Osteoblast (primary cell): ENCODE measurements at regions not wholly inside any gene's neighbourhood (a gene's known extent, or its start where the extent isn't known, plus 50 kb on each side); places are given as distances from the start of the nearest gene placed in this dataset.
A peak's percentile ranks its signal among the peaks of the same experiment; 100 is the strongest.

ENCODE experiments used
- DNase-seq: peaks from one replicate; pipeline ENCODE4 v3.0.0; 2011; ENCODE audit warnings: low spot score, mixed read lengths; ENCODE audit not compliant: insufficient read length; ENCODE audit errors: missing footprints
- H2AFZ ChIP-seq: 2 replicates; pipeline ENCODE4 v1.6.0; 2011; ENCODE audit warnings: mild to moderate bottlenecking, low read length
- H3K27ac ChIP-seq: 2 replicates; pipeline ENCODE4 v1.5.1; 2011; ENCODE audit warnings: mild to moderate bottlenecking, low read depth, low read length, moderate library complexity
- H3K27me3 ChIP-seq: 2 replicates; pipeline ENCODE4 v1.6.0; 2012; ENCODE audit warnings: mild to moderate bottlenecking, control low read depth, inconsistent platforms, low read length, moderate library complexity; ENCODE audit not compliant: insufficient read depth
- H3K36me3 ChIP-seq: 2 replicates; pipeline ENCODE4 v1.5.1; 2011; ENCODE audit warnings: mild to moderate bottlenecking, low read length, control low read depth, moderate library complexity; ENCODE audit not compliant: insufficient read depth
- H3K4me1 ChIP-seq: 2 replicates; pipeline ENCODE4 v1.5.1; 2011; ENCODE audit warnings: mild to moderate bottlenecking, low read length, control low read depth, moderate library complexity; ENCODE audit not compliant: insufficient read depth
- H3K4me2 ChIP-seq: 2 replicates; pipeline ENCODE4 v1.6.0; 2011; ENCODE audit warnings: mild to moderate bottlenecking, low read length; ENCODE audit not compliant: insufficient read depth
- H3K4me3 ChIP-seq: fragments of 200-600 bp; sonication (generic); 3 replicates; pipeline ENCODE4 v1.5.1; 2012; ENCODE audit warnings: mild to moderate bottlenecking, low read length, inconsistent platforms; ENCODE audit not compliant: insufficient read depth
- H3K79me2 ChIP-seq: 2 replicates; pipeline ENCODE4 v1.6.0; 2012; ENCODE audit warnings: mild to moderate bottlenecking, low read length, control low read depth, inconsistent platforms; ENCODE audit not compliant: insufficient read depth
- H3K9me3 ChIP-seq: 2 replicates; pipeline ENCODE4 v1.5.1; 2011; ENCODE audit warnings: low read depth, low read length, control low read depth
- H4K20me1 ChIP-seq: 2 replicates; pipeline ENCODE4 v1.6.0; 2012; ENCODE audit warnings: mild to moderate bottlenecking, low read length, control low read depth; ENCODE audit not compliant: insufficient read depth
- TF ChIP-seq, protein P1 (sequence below): IDR thresholded peaks from 2 replicates; pipeline ENCODE4 v1.5.1; 2011; ENCODE audit warnings: mild to moderate bottlenecking, low read depth, low read length, moderate library complexity; ENCODE audit errors: extremely low read depth

DNA sequence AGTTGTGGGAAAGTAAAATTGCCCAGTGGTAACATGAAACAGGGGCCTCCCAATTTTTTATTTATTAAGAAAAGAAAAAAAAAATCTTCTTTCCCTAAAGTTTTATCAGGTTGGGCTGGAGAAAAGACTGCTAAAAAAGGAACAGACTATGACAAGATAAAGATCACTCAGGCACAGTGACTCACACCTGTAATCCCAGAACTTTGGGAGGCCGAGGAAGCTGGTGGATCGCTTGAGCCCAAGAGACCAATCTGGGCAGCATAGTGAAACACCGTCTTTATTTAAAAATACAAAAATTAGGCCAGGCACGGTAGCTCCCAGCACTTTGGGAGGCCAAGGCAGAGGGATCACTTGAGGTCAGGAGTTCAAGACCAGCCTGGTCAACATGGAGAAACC lies 312.5 kb downstream of the CETN3 start:
- Histone ChIP-seq H3K4me2 (peak overlapping the region; percentile 24), H3K9me3 (no peaks in the 10 kb centered on the region), H3K4me3 (no peak overlapping the region), H3K27ac (no peak overlapping the region), H4K20me1 (no peaks in the 10 kb centered on the region), H3K79me2 (no peaks in the 10 kb centered on the region), H2AFZ (no peak overlapping the region), H3K36me3 (no peaks in the 10 kb centered on the region), H3K4me1 (peaks cover 8% of the 10 kb centered on the region), H3K27me3 (no peaks in the 10 kb centered on the region)
- TF ChIP-seq, protein P1, sequence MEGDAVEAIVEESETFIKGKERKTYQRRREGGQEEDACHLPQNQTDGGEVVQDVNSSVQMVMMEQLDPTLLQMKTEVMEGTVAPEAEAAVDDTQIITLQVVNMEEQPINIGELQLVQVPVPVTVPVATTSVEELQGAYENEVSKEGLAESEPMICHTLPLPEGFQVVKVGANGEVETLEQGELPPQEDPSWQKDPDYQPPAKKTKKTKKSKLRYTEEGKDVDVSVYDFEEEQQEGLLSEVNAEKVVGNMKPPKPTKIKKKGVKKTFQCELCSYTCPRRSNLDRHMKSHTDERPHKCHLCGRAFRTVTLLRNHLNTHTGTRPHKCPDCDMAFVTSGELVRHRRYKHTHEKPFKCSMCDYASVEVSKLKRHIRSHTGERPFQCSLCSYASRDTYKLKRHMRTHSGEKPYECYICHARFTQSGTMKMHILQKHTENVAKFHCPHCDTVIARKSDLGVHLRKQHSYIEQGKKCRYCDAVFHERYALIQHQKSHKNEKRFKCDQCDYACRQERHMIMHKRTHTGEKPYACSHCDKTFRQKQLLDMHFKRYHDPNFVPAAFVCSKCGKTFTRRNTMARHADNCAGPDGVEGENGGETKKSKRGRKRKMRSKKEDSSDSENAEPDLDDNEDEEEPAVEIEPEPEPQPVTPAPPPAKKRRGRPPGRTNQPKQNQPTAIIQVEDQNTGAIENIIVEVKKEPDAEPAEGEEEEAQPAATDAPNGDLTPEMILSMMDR, result no peak
- DNase-seq, result no peak

DNA sequence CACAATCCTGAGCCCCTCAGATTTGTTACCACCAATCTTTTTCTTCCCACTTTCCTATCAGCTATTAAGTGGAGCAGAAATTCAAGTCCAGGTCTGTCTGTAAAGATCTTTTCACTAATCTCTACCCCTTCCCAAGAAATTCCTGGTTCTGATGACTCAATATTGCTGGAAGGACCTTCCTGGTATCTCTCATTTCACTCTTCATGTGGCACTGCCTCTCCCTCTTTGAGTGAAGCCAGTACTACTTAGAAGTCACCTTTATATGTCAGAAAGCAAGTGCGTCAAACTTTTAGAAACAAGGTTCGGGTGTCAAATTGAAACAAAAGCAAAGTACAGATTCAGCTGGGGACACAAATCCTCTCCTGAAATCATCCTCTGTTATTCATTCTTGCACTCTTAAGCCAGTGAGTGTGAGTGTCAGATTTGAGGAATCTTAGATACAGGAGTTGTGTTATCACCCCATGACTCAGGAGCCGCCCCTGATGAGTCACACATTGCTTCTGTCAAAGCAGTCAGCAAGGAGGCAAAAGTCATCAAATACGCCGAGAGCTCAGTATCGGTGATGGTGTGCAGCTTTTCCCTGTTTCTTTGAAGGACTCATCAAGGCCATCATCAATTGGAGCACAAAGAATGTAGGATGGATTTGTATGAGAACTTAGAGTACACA lies 313.0 kb downstream of the CETN3 start:
- H2AFZ ChIP-seq, result no peak overlapping the region
- H3K4me2 ChIP-seq, result peak overlapping the region; percentile 24
- no peaks in the 10 kb centered on the region for H3K9me3 ChIP-seq
- peak; percentile 83 for DNase-seq
- H3K27me3 ChIP-seq, result no peaks in the 10 kb centered on the region
- no peak overlapping the region for H3K4me3 ChIP-seq
- no peaks in the 10 kb centered on the region for H3K79me2 ChIP-seq
- H3K36me3 ChIP-seq, result no peaks in the 10 kb centered on the region
- peaks cover 8% of the 10 kb centered on the region for H3K4me1 ChIP-seq
- H4K20me1 ChIP-seq, result no peaks in the 10 kb centered on the region
- TF ChIP-seq, protein P1, result no peak
- H3K27ac ChIP-seq, result peak overlapping the region; percentile 5

DNA sequence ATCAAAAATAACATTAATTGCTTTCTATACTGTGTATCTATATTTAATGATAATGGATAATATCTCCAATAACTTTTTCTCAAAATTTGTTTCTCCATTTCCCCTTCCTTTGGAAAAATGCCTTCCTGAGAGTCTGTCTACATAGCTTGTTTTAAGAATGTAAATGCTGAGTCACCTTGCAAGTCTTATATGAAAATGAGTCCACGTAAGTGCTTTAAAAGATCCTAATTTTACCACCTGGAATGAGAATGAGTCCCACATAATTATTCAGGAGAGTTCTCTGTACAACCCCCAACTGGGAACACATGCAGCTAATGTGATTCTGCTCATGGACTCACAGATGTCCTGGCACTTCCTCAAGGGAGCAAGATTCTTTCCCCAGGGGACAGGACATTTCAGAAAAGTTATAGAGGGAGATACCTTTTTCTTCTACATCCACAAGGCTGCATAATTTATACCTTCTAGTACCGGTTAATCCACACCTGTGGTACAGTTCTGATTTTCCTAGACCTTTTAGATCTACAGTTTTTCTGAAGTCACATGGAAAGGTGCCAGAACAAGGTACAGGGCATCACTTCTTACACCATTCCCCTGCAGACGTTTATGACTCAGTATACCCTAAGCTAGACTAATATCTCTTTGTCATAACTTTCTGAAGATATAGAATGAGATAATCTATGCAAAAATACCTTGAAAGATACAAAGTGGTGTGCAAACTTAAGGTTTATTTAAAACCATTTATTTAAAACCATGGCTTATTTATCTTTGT lies 314.1 kb downstream of the CETN3 start:
- TF ChIP-seq, protein P1, result no peak
- H3K4me2 ChIP-seq, result no peak overlapping the region
- H3K27ac ChIP-seq, result no peak overlapping the region
- H3K4me3 ChIP-seq, result no peak overlapping the region
- no peaks in the 10 kb centered on the region for H3K27me3 ChIP-seq
- H3K79me2 ChIP-seq, result no peaks in the 10 kb centered on the region
- no peaks in the 10 kb centered on the region for H3K36me3 ChIP-seq
- no peaks in the 10 kb centered on the region for H3K9me3 ChIP-seq
- DNase-seq, result no peak
- H3K4me1 ChIP-seq, result peaks cover 8% of the 10 kb centered on the region
- no peaks in the 10 kb centered on the region for H4K20me1 ChIP-seq
- no peak overlapping the region for H2AFZ ChIP-seq

DNA sequence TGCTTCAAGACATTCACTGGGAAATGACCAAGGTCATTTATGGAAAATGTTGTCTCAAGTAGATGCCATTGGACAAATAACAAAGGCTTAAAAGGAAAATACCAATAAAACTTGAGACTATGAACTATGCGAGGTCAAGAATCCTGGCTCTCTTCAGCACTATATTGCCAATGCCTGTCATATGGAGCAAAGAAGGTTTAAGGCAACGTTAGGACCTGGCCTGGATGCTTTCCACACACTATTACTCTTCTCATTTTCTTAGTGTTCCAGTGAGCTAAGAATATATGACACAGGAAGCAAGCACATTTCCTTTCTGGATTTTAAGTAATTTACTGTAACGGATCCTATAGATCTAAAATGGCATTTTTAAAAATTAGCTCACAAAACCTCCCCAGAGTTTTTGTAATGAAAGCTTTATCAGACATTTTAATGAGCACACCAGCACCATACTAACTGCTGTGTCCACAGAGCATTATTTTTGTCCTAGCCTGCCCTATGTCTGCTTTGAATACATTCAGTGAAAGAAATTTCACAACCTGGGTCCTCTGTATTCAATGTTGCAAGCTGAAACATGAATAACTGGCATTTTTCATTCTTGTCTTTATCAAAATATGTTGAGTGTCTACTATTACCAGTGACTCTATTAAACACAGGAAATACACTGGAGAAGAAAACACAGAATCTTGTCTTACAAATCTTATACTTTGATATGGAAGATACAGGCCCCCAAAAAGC lies 315.6 kb downstream of the CETN3 start:
- no peak overlapping the region for H2AFZ ChIP-seq
- no peaks in the 10 kb centered on the region for H3K27me3 ChIP-seq
- H4K20me1 ChIP-seq, result no peaks in the 10 kb centered on the region
- no peak overlapping the region for H3K4me2 ChIP-seq
- no peaks in the 10 kb centered on the region for H3K9me3 ChIP-seq
- DNase-seq, result no peak
- no peak overlapping the region for H3K4me3 ChIP-seq
- H3K4me1 ChIP-seq, result peaks cover 8% of the 10 kb centered on the region
- H3K27ac ChIP-seq, result no peak overlapping the region
- no peaks in the 10 kb centered on the region for H3K36me3 ChIP-seq
- H3K79me2 ChIP-seq, result no peaks in the 10 kb centered on the region
- TF ChIP-seq, protein P1, result no peak
